Panc1 (cell line): ENCODE measurements at regions not wholly inside any gene's neighbourhood (a gene's known extent, or its start where the extent isn't known, plus 50 kb on each side); places are given as distances from the start of the nearest gene placed in this dataset.

Experiments used
- CTCF ChIP-seq: fragments of 450-650 bp; IDR thresholded peaks from 2 replicates; pipeline ENCODE4 v1.5.1; 2017; ENCODE audit warnings: mild to moderate bottlenecking
- POLR2AphosphoS5 ChIP-seq: IDR thresholded peaks from 2 replicates; pipeline ENCODE4 v1.6.1; 2012; ENCODE audit warnings: mild to moderate bottlenecking, low read depth, low read length, moderate library complexity

- TF ChIP-seq CTCF (no peak), POLR2AphosphoS5 (no peak)
Measured at GRCh38 chr16:52742052-52742451, 195.1 kb upstream of the TOX3 start.
